GM18909 (cell line): ENCODE measurements at regions not wholly inside any gene's neighbourhood (a gene's known extent, or its start where the extent isn't known, plus 50 kb on each side); places are given as distances from the start of the nearest gene placed in this dataset.
"Not testable (repeated sequence)": the region's sequence is repeated elsewhere in the genome, so short reads cannot be mapped to it uniquely, and the experiment has no call there.

ENCODE experiments used
- ATAC-seq: cut with Tn5 transposase; IDR thresholded peaks from one replicate; pipeline ENCODE4 v1.9.1; 2021; ENCODE audit warnings: mild to moderate bottlenecking; ENCODE audit not compliant: unreplicated experiment, poor library complexity

- ATAC-seq: no peak
Observed at GRCh38 chr9:87383344-87384150, 114.1 kb upstream of the DAPK1 start.

GRCh38 chr9:87386490-87387025 is 111.1 kb upstream of the DAPK1 start:
- ATAC-seq: no peak

- no peak for ATAC-seq
Observed at GRCh38 chr9:87387351-87388011, 110.2 kb upstream of the DAPK1 start.

- ATAC-seq: not testable (repeated sequence)
Observed at GRCh38 chr9:87388708-87389107, 109.0 kb upstream of the DAPK1 start.

GRCh38 chr9:87389936-87390335 is 107.7 kb upstream of the DAPK1 start:
- no peak for ATAC-seq

- no peak for ATAC-seq
Observed at GRCh38 chr9:87390361-87390760, 107.3 kb upstream of the DAPK1 start.

GRCh38 chr9:87392086-87392485 is 105.6 kb upstream of the DAPK1 start:
- ATAC-seq: no peak

- no peak for ATAC-seq
Observed at GRCh38 chr9:87393706-87394230, 103.9 kb upstream of the DAPK1 start.

GRCh38 chr9:87395804-87396479 is 101.7 kb upstream of the DAPK1 start:
- no peak for ATAC-seq

GRCh38 chr9:87401681-87402080 is 96.0 kb upstream of the DAPK1 start:
- no peak for ATAC-seq

- ATAC-seq: no peak
Observed at GRCh38 chr9:87402537-87402936, 95.1 kb upstream of the DAPK1 start.

- no peak for ATAC-seq
Observed at GRCh38 chr9:87405677-87406542, 91.8 kb upstream of the DAPK1 start.

GRCh38 chr9:87406543-87407166 is 91.0 kb upstream of the DAPK1 start:
- no peak for ATAC-seq

GRCh38 chr9:87410047-87411005 is 87.3 kb upstream of the DAPK1 start:
- not testable (repeated sequence) for ATAC-seq

GRCh38 chr9:87420884-87421283 is 76.8 kb upstream of the DAPK1 start:
- no peak for ATAC-seq

GRCh38 chr9:87421734-87422133 is 75.9 kb upstream of the DAPK1 start:
- ATAC-seq: no peak

- ATAC-seq: no peak
Observed at GRCh38 chr9:87422999-87423398, 74.7 kb upstream of the DAPK1 start.

GRCh38 chr9:87423885-87424284 is 73.8 kb upstream of the DAPK1 start:
- not testable (repeated sequence) for ATAC-seq
